CD4-positive, alpha-beta T cell treated with Interleukin-15 for 4 hours (primary cell): ENCODE measurements at regions not wholly inside any gene's neighbourhood (a gene's known extent, or its start where the extent isn't known, plus 50 kb on each side); places are given as distances from the start of the nearest gene placed in this dataset.

Experiments
- DNase-seq: peaks from one replicate; pipeline ENCODE4 v3.0.0-alpha.2; 2020; ENCODE audit warnings: low spot score

DNA sequence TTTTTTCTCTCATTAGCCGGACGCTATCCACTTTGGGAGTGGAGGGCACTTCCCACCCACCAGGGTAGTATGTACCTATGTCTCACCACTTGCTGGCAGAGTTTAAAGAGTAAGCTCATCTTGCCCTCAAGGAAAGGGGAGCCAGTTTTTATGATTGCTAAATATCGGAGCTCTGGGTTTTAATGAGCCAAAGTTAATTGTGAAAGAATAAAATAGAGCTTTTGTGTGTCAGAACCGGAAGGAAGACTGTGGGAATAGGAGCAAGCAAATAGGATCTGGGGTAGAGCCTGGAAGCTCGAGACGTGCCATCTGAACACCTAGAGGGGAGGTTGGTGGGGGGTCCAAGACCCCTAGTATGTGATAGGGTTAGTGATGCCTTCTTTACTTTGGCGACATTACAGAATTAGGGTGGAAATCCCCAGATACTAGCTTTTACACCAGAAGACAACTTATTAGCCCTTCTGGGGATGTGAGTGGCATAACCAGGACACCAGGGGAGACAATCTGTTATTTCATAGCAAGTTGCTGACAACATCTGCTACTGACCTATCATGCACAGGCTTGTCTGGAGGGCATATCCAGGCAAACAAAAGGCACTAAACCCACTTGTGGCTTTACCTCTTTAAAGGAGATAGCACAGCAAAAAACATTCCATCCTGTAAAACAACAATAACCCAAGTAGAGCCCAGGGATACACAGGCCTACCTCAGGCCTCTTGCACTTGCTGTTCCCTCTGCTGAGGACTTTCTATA, 333.8 kb downstream of the ZNF621 start:
- no peak for DNase-seq

DNA sequence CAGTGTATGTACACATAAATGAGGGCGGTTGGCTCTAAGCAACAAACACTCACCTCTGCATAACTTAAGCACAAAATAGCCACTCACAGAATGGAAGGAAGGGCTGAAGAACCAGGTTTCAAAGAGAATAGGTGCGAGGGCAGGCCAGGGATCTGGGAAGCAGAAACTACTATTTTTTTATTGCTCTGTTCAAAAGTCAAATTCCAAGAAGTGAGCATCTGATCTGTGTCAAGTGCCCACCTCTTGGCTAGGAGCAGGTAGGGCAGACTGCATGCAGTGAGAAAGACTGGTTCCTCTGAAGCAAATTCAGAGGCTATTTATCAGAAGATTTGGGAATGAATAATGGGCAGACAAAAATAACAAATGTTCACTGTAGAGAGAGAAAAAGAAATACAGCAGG, 336.4 kb upstream of the CTNNB1 start:
- DNase-seq, result no peak

DNA sequence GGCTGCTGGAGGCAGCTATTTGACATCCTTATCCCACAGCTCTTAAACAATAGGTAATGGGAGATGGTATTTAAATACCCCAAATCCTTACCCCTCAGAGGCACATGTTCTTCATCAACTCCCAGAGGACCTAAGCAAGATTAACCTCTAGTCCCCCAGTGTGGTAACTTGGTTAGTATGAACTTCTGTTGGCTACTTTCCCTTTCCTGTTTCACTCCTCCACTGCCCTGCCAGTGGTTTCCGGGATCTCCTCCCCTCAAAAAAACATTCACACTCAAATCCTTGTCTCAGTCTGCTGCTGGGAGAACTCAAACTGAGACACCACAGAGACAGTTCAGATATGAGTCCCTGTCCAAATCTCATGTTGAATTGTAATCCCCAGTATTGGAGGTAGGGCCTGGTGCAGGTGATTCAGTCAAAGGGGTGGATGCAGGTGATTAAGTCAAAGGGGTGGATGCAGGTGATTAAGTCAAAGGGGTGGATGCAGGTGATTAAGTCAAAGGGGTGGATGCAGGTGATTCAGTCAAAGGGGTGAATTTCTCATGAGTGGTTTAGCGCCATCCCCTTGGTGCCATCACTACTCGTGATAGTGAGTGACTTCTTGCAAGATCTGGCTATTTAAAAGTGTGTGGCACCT, 335.0 kb upstream of the CTNNB1 start:
- no peak for DNase-seq

GRCh38 chr3:40864915-40865314, 334.4 kb upstream of the CTNNB1 start:
- no peak for DNase-seq

GRCh38 chr3:40867797-40868196, 331.5 kb upstream of the CTNNB1 start:
- no peak for DNase-seq

GRCh38 chr3:40869013-40869412, 330.3 kb upstream of the CTNNB1 start:
- no peak for DNase-seq

- no peak for DNase-seq
These were observed 329.4 kb upstream of the CTNNB1 start for GRCh38 chr3:40869939-40870338.

DNA sequence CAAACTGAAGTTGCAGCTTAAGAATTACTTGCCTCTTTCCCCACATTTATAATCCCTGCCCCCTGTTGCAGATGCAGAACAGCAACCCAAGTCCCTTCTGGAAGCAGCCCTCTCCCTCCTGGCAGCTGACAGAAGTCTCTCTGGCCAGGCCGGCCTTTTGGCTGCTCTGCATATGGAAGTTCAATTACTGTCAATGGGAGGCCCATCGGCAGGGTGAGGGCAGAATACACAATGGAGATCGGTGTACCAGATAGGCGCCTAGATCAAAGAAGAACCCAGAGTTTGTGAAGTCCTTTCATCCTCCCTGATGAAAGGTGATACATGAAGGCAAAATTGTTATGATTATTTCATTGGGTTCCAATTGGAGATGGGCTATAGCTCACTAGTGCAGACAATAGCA, 327.9 kb upstream of the CTNNB1 start:
- no peak for DNase-seq

DNA sequence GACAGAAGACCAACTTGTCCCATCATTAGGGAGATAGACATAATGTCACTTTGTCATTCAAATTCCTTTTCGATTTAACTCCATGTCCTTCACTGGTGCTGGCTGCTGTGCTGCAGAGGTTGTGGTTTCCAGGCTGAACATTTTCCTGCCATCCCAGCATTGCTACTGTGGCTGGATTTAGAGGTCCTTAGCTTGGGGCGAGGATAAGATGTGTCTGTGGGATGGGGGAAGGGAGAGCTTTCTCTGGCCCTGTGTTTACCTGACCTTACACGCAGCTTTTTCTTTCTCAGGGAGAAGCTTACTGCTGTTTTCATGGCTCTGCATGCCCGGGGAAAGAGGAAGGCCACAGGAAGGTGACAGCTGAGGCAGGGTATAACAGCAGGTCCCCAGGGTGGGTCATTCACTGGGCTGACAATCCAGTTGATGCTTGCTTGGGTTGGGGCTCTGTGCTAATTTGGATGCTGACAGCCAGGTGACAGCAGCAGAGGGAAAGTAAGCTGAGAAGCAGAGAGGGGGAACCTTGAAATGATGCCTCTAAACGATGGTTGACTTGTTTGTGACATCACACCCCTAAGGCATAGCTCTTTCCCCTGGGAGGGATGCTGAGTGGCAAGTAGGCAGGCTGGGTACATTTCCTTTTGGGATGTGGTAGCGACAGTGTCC, 326.9 kb upstream of the CTNNB1 start:
- no peak for DNase-seq

DNA sequence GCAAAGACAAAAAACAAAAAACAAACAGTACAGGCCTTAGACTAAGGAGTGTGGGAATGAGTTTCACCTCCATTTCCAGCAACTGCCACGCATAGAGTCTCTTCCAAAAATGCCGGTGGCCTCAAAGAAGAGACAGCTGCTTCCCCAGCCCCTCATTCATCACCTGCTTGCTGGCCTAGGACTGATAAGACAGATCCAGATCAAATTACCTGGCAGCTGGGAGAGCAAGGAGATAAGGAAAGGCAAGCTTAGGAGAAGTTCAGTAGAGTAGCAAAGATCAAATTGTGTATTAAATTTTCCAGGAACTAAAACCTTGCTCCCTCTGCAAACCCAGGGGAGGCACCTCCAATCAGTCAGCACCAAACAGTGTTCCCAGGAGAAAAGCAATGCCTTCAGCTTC, 325.8 kb upstream of the CTNNB1 start:
- no peak for DNase-seq

DNA sequence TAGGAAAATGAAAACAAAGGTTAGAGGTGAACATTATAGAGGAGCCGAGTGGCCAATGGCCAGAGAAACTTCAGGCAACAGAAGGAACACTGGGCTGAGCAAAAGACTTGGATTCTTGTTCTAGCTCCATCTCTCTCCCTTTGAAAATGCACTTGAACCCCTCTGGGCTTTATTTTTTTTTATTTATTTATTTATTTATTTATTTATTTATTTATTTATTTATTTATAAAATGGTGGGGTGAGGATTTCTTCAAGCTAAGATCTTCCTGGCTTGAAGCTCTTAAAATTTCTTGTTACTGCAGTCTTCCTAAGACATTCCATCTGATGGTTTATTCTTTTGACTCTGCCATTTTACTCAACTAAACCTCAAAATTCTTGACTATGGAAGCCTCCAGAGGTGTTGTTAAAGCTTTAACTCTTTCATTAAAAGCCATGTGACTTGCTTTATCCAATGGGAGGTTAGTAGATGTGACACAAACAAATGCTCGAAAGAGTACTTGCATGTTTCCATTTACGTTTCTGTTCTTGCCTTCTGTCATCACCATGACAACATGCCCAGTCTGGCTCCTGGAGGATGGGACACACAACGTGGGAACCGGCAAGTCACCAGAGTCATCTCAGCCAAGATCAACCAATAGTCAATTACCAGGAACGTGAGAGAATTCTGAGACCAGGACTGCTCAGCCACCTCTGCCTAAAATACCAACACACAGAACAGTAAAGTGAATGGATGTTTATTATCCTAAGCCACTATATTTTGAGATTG, 325.2 kb upstream of the CTNNB1 start:
- DNase-seq, result no peak

GRCh38 chr3:40875581-40875980, 323.7 kb upstream of the CTNNB1 start:
- no peak for DNase-seq

DNA sequence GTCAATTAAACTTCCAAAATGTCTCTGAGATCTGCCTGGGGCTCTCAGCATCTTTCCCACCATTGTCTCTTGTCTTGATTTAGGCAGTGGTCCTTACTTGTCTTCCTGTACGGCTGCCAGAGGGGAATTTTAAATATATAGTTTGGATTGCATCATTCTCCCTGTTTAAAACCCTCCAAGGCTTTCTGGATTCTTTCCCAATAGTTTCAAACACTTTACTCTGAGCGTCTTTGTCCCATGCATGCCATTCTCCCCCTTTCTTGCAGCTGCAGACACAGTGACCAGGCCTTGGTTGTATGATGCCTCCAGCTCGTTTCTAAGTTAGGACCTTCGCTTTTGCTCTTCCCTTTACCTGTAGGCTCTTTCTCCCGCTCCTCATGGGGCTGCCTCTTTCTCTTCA, 323.3 kb upstream of the CTNNB1 start:
- no peak for DNase-seq

DNA sequence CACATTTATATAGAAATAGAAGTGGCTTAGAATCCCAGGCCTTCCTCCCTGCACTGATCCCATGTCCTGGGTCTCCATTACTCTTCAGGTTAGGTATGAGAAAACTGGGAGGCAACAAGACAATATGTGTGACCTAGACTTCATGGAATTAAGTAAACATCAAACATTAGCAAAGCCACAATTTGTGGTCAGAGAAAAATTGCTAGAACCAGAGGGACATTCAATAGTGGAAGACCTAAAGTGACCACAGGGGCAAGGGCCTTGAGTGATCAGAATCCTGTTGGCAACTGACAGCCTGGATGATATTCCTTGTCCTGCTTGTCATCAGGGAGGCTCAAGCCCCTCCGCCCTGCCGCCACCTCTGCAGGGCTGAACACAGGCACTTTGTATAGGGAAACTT, 322.8 kb upstream of the CTNNB1 start:
- DNase-seq, result no peak

DNA sequence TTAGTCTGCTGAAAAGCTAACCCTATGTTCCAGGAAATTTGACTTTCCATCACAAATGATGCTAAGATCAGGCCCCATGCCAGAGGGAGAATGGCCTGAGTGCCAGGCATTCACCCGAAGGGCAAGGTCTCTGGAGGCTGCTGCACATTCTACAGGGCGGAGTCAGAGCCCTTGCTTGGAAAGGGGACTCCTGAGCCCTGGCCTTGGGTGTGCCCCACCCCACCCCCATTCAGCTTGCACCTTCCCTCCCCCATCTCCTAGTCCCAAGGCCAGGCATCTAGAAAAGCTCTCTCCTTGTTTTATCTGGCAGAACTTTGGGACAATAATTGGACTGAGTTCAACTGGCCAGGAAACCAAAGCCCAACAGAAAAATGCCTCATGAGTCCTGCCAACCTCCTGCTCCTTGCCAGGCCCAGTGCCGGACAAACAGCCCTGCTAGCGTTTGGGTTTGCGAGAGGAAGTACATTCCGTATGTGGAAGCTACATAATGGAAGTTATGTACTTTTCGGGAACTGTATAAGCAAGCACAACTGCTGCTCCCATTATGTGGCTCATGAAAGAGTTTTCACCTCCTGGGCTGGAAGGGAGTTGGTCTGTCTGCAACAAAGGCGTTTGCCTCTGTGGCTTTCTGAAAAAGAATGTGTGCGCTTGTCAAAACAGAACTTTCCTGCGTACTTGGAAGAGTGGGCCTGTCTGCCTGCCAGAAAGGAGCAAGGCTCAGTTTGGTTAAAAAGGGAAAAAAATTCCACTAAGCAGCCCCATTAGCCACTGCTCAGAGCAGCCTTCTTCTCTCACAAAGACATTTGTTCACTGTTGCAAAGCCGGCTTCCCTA, 321.5 kb upstream of the CTNNB1 start:
- no peak for DNase-seq

- DNase-seq, result no peak
These were observed 320.8 kb upstream of the CTNNB1 start for GRCh38 chr3:40878464-40878905.

DNA sequence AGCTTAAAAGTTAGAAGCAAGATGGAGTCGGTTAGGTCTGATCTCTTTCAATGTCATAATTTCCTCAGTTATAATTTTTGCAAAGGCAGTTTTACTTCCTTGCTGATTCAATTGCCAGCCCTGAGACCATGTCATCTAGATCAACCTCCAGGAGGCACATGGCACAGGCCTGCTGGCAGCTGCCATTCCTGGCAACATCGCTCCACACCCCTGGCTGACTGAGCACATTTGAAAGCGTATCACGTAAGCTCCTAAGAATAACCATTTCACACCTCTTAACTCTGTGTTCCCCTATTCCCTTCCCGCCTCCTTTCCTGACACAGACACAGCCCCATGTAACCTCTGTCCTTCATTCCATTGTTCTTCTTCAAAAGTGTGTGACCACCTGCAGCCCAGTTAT, 313.9 kb upstream of the CTNNB1 start:
- no peak for DNase-seq

DNA sequence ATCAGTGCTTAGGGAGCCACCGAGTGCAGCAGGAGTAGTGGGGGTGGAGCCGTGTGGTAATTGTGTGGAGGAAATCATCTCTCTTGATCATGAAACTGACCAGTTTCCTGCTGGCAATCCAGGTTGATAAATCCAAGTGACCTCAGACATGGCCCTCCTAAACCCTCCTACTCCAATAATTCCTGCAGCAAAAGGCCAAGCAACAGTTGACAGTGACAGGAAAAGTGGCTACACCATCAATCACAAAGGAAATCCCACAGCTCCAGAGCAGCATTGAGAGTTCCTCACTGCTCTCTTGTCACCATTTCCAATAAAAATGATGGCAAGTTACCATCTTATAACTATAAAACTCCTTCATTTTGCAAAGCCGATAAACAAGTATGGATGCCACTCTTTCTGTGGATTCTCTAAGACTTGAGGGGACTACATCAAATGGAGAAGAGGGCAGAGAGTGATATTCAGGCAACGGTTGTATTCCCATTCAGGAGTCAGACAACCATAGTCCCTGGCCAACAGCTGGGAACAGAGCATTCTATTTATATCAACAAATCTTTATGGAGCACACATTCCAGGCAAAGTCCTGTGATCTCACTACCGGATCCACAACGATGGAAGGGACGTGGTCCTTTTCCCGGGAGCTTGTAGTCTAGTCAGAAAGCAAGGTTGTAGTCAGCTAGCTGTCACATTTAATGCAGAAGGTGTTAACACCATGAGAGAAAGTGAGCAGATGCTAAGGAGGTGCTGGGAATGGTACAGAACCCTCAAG, 312.5 kb upstream of the CTNNB1 start:
- DNase-seq, result no peak

DNA sequence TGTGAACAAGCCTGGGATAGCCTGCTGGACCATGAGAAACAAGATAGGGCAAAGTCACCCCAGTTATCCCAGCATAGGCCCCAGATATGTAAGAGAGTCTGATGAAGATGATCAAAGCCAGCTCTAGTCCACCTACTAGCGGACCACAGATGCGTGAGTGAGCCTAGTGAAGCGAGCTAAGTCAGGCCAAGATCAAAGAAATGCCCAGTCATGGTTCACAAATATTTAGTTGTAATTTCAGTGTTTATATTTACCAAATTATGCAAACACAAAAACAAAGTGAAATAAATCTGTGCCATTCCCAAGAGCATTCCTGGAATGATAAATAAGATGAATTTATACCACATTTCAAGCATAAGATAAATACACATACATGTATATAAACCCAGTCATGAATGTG, 308.1 kb upstream of the CTNNB1 start:
- no peak for DNase-seq

GRCh38 chr3:40895109-40895508, 304.2 kb upstream of the CTNNB1 start:
- no peak for DNase-seq

DNA sequence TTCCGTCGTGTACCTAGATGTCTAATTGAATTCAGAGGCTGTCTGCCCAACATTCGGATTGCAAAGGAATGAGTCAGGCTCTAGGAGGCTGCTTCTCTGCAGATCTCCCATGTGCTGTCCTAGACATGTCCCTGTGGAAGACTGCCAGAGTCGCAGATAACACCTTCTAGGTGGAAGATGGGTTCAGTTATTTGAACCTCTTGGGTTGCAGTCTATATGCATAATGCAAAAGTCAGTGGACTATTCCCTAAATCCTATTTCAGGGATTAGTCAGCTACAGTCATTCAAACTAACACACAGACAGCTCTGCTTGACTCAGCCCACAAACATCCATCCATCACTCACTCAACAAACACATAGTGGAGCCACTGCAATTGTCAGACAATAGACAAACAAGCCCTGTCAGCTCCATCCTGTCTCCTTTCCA, 300.0 kb upstream of the CTNNB1 start:
- DNase-seq, result no peak
